HG02973 (cell line): ENCODE measurements at regions not wholly inside any gene's neighbourhood (a gene's known extent, or its start where the extent isn't known, plus 50 kb on each side); places are given as distances from the start of the nearest gene placed in this dataset.

Experiments used
- ATAC-seq: cut with Tn5 transposase; IDR thresholded peaks from one replicate; pipeline ENCODE4 v1.9.1; 2021; ENCODE audit warnings: moderate library complexity; ENCODE audit not compliant: unreplicated experiment

DNA sequence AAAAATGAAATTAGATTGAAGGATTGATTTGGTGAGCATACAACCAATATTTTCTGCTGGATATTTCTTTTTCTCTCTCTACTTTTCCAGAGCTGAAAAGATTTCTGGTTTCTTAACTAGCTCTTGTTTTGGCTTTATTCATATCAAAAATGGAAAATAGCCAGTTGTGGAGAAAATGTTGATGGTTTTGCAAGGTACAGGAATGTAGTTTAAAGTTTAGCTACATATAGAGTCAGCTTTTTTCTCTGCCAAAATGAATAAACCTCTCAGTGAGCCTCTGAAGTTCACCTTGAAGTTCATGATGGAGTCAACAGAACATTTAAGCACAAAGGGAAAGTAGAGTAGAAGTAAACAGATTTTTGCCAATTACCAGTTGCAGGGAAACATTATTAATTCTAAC, 720.5 kb upstream of the ALCAM start:
- no peak for ATAC-seq

DNA sequence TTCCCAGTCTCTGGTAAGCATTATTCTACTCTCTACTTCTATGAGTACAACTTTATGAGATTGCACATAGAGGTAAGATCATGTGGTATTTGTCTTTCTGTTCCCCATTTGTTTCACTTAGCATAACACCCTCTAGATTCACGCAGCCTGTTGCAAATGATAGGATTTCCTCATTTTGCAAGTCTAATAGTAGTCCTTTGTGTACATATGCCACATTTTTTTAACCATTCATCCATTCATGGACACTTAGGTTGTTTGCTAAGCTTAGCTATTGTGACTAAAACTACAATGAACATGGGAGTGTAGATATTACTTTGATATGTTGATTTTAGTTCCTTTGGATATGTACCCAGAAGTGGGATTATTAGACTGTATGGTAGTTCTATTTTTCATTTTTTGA, 717.9 kb upstream of the ALCAM start:
- no peak for ATAC-seq

DNA sequence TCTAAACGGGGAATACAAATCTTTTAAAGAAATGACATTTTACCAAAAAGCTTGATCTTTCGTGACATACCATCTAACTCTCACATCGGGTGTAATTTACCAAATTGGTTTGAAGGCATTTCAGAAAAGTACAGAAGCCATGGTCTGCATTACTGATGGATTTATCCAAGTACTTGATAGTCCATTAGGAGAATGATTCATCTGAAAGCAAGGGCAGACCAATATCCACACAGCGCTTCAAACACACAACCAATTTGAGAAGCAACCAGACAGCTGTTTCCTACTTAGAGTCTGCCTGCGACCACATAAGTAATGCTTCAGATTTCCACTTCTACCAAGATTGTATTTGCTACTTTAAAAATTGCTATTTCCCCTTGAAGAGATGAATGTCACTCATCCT, 697.6 kb upstream of the ALCAM start:
- no peak for ATAC-seq

DNA sequence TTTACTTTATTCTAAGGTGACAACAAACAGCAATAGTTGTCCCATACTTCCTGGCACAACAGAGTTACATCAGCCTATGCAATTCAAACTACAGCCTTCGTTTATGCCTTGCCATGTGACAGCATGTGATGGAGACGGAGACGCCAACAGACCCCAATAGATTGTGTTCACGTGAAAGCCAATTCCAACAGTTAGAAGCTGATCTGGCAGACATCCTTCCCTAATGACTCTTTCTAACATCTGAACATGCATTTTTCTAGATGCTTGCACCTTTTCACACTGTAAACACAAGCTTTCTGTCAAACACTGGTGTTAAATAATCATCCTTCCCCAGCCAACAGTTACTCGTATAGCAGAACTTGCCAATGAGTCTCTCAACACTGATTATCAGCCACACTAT, 694.4 kb upstream of the ALCAM start:
- no peak for ATAC-seq

DNA sequence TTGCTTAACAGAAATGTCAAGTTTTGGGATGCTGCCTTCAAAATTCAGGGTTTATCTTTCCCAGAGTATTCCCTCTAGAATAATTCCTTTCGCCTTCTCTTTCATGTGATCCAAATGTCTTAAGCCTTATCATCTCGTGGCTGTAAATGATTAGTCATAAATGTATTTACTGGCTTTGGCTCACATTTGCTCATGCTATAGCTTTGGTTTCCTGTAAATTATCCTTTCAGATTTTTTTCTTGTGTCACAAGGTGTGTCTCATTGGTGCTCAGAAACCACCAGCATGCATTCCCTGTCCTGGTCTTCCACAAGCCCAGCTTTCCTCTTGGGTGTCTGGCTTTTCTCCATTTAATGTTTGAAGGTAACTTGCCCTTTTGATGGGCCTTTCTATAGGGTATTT, 692.7 kb upstream of the ALCAM start:
- no peak for ATAC-seq

DNA sequence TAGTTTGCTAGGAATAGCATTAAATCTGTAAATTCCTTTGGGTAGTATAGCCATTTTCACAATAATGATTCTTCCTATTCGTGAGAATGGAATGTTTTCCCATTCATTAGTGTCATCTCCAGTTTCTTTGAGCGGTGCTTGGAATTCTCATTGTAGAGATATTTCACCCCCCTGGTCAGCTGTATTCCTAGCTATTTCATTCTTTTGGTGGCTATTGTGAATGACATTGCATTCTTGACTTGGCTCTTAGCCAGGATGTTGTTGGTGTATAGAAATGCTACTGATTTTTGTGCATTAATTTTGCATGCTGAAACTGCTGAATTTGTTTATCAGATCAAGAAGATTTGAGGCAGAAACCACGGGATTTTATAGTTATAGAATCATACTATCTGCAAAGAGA, 690.5 kb upstream of the ALCAM start:
- no peak for ATAC-seq

DNA sequence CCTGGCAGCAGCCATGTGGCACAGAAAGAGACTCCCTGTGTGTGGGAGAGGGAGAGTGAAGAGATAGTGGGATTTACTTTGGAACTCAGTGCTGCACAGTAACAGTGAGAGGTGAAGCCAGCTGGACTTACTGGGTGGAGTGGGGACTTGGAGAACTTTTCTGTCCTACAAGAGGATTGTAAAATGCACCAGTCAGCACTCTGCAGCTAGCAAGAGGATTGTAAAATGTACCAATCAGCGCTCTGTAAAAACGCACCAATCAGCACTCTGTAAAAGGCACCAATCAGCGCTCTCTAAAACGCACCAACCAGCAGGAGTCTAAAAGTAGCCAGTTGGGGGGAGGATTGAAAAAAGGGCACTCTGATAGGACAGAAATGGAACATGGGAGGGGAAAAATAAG, 688.8 kb upstream of the ALCAM start:
- ATAC-seq, result no peak

DNA sequence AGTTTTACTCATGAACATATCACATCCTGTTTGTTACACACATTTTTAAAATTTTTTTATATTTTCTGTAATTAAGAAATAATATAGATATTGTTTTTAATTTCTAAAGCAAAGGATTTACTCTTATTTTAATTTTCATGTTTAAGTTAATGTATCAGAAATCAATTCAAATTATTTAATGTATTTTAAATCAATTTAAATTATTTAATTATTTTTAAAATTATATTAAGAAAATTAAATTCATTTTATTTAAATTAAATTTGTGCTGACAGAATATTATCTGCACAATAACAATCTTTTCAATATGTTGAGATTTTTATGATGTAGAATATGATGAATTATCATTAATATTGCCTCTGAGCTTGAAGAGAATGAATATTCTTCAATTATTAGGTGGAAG, 681.2 kb upstream of the ALCAM start:
- no peak for ATAC-seq

DNA sequence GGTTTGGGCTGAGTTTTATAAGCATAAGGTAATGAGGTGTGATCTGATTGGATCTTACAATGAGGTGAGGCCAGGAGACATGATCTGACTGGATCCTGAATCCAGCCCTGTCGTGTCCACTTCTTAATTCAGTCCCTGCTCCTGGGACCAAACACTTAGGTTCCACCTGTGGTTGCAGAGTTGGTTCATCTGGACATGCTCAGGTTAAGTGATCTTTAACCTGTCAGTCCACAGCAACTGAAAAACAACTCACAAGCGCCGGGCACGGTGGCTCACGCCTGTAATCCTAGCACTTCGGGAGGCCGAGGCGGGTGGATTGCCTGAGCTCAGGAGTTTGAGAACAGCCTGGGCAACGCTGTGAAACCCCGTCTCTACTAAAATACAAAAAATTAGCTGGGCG, 679.3 kb upstream of the ALCAM start:
- ATAC-seq, result no peak

DNA sequence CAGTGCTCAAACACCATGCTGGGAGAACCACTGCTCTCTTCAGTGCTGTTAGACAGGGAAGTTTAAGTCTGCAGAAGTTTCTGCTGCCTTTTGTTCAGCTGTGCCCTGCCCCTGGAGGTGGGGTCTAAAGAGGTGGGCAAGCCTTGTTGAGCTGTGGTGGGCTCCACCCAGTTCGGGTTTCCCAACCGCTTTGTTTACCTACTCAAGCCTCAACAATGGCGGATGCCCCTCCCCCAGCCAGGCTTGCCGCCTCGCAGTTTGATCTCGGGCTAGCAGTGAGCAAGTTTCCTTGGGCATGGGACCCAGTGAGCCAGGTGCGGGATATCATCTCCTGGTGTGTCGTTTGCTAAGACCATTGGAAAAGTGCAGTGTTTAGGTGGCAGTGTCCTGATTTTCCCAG, 670.2 kb upstream of the ALCAM start:
- ATAC-seq, result no peak

DNA sequence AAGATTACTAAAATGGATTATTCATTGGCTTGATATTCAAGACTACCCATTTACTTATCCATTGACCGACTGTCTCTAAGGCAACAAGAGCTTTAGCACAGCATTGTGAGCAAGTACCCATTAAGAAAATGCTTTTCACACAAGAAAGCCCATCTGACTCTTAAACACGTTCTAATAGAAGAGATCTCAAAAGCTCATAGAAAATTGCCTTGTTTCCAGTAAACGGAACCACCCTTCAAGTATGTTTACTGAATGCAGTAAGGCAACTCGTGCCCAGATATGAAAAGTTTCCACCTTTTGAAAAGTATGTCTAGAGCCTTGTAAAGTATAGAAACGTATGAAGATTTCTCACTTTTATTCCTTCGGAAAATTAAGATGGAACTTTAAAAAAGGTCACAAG, 655.3 kb upstream of the ALCAM start:
- ATAC-seq, result no peak

DNA sequence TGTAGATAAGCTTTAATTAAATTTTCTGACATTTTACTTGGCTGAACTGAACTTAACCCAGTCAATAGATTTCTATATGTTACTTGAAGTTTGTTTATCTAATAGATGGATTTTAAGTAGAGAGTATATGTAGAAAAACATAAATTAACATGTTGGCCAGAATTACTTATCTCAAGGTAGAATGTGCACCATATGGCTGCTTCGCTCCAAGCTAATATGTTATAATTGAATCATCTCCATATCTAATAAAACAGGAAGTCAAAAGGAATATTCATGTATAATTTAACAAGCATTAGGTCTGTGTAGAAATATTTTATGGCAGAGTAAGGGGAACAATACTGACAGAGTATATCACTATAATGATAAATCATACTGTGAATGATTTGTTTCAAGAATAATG, 650.7 kb upstream of the ALCAM start:
- ATAC-seq, result no peak

DNA sequence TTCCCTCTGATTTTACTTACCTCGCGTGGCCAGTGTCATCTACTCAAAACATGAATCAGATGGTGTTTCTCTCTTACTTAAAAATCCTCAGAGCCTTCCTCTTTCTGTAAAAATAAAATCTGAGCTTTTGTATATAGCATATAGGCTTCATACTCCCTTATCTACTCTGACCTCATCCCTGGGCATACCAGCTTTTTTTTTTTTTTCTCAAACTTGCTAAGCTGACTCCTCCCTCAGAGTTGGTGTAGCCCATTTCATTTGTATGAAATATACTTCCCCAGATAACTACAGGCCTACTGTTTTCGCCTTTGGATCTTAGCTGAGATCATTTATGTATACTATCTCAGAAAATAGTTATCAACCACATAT, 648.9 kb upstream of the ALCAM start:
- ATAC-seq, result peak; percentile 49

DNA sequence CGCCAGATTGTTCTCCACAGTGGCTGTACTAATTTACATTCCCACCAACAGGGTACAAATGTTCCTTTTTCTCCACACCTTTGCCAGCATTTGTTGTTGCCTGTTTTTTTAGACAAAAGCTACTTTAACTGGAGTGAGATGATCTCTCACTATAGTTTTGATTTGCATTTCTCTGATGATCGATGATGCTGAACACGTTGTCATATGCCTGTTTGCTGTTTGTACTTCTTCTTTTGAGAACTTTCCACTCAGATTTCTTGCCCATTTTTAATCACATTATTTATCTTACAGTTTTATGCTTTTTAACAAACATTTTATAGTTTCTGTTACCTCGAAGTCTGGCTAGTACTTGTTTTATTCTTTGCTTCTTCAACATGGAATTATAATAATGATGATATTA, 643.7 kb upstream of the ALCAM start:
- no peak for ATAC-seq

DNA sequence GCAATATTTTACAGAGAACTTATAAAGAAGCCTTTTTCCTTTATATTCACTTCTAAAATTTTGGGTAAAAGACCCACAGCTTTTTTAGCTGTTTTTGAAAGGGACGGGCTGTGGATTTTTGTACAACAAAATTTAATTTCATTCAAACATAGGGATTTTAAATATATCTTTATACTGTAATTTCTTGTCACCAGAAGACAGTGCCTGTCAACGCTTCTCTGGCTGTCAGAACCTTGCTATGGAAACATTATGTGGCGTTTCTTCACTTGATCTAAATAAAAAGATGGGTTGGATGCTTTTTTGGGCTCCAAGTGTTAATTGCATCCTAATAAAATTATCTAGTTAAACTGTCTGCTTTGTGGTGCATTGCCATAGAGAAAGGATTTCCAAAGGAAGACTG, 635.6 kb upstream of the ALCAM start:
- ATAC-seq, result no peak

DNA sequence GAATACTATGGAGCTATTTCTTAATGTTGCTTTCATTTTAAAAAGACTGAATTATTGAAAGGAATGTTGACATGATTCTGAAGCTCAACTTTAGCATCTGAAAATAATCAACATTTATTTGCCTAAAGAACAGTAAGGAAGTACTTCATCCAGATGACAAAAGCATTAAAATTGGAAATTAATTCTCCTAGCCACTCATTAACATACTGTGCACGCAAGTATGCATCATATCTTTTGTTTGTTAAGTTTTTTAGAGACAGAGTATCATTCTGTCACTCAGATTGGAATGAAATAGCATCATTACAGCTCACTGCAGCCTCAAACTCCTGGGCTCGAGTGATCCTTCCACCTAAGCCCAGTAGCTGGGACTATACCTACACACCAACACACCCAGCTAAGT, 632.1 kb upstream of the ALCAM start:
- ATAC-seq, result no peak

DNA sequence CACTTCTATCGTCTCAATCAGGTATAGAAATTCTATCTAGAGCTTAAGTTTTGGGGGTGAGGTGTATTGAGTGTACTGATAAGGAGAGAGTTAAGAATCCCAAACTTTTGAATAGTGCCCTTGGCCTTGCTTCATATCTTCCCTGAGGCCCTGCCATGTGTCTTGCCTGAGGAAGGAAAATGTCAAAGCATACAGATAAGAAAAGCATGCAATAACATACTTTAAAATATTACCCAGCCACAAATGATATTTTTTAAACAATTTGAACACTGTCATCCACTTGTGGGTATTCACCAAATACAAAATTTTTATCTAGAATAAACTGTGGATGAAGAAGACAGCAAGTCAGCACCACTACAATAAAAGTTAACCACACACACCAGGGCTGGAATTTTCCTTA, 631.0 kb upstream of the ALCAM start:
- no peak for ATAC-seq

DNA sequence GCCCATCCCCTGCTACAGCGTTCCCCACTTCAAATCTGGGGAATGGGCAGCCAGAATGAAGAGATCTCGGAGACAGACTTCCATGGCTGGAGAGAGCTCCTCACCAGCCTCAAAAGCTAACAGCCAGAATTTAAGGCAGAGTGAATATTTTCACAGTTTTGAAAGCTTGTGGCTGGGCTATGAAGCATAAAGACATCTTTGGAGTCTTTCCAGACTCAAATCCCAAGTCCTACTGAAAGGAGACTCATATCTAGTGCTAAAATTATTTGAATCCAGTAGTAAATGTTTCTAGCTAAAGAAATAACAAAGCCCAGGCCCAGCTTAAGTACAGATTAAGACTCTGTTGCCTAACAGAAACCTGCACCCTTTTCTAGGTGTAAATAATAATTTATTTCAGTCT, 628.4 kb upstream of the ALCAM start:
- no peak for ATAC-seq

DNA sequence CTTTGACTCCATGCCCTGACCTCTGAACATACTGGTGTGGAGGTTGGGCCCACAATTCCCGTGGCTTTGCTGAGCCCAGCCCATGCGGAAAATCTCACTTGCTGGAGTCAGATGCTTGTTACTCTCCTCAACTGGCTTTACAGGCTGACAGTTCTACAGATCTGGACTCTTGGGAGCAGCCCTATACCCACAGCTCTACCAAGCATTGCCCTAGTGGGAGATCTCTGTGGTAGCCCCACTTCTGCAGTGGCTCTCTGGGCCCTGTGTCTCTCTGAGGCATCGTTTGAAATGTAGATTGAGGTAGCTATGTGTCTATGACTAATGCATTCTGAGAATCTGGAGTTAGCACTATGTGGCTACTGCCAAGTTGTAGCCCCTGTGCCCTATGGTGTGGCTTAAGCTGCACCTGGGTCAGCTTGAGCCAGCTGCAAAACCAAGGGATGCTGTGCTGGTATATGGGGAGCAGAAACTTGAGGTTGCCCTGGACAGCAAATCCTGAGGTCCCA, 625.8 kb upstream of the ALCAM start:
- ATAC-seq, result no peak

DNA sequence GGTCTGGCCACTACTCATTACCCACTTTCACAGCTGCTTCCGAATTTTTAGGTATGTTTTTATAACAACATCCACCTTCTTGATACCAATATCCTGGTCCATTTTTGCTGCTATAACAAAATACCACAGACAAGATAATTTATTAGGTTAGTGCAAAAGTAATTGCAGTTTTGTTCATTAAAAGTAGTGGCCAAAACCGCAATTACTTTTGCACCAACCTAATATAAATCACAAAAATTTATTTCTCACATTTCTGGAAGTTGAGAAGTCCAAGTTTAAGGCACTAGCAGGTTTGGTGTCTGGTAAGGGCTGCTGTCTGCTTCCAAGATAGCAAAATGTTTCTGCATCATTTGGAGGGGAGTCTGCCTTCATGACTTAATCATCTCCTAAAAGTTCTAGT, 624.7 kb upstream of the ALCAM start:
- ATAC-seq, result no peak

DNA sequence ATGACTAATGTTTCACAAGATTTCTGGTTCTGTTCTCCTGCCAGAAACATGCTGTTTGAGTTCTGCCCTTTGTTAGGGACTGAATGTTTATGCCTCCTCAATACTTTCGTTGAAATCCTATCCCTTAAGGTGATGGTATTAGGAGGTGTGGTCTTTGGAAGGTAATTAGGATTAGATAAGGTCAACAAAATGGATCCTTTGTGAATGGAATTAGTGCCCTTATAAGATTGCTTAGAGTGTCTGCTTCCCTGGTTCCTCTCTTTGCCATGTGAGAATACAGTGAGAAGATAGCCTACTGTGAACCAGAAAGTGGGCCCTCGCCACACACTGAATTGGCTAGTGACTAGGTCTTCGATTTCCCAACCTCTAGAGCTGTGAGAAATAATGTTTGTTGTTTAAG, 621.4 kb upstream of the ALCAM start:
- no peak for ATAC-seq

DNA sequence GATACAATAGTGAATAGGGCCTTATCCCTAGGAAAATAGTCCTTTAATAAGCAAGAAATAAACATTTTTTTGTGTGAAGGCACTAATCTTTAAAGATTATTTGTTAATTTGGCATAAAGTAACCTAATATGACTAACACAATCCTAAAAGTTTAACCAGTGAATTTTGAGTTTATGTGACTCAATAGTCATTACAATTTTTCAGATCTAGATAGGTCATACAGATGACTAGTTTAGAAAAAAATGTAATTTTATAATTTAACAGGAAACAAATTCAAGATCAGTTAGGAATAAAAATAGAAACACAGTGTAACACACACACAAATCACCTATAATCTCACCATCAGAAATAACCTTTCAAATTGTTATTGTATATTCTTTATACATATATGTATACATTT, 620.7 kb upstream of the ALCAM start:
- ATAC-seq, result no peak

DNA sequence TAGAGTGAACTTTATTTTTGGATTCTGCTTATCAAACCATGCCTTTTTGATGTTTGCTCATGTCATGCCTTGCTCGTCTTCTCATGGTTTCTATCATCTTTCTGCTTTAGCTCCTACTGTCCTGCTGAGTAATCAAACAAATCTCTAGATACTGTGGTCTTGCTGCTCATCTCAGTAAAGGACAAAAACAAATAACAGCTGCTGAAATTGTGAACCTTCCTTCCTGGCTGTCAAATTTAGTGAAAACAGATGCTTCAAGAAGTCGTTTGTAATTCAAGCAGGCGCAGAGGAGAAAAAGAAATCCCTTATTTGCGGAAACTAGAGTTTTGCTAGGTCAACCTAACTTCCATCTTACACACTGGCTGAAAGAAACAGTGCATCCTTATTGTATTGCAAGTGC, 616.1 kb upstream of the ALCAM start:
- ATAC-seq, result no peak

DNA sequence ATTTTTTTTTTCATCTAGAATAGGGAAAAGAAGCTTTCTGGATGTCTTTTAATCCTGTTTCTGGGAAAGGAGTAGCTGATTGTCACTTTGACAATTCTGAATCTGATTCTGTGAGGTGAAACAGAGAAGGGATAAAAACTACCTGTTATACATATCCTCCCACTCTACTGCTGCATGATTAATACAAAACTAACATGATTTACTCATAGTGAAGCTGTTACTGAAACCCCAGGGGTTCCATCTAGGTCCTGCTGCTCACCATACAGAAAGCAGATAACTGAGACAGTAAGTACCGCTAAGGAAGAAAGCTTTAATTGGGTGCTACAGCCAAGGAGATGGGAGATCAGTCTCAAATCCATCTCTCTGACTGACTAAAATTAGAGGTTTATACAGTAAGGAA, 610.9 kb upstream of the ALCAM start:
- no peak for ATAC-seq
